ENCODE measurements at regions not wholly inside any gene's neighbourhood (a gene's known extent, or its start where the extent isn't known, plus 50 kb on each side); places are given as distances from the start of the nearest gene placed in this dataset.

DNA sequence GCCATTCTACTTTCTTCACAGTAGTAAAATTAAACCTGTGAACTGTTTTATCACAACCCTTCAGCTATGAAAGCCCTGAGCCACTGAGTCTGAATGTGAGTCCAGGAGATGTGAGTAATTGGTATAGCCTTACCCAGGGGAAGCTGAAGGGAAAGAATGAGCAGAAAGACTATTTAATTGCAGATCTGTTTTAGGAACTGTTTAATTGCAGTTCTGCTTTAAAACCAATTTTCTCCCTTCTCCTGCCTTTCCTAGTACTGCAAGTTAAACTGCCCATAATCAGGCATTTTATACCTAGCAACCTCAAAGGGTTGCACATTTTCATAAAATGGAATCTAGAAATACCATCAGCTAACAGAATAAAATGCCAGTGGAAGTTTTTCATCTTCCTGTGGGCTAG is 476.7 kb downstream of the OCA2 start:
- DNase-seq (ENCODE audit: low read depth, low spot score) = no peak

DNA sequence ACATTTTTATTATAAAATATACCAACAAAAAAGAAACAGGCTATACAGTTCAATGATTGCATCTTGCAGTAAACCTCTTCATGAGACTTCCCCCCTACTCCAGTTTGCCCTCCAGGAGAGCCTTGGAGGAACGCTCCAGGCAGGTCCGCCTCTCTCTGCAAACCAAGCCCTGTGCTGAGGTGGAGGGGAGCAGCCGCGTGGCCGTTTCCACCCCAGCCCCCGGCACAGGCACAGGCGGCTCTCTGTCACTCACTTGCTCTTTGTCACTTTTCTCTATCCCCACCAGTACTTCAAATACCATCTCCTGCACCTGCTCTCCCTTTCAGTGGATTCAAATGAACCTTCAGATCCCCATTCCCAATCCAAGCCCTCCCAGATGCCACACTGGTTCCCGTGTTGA is 479.9 kb downstream of the OCA2 start:
- no peak for DNase-seq (ENCODE audit: low read depth, low spot score)

GRCh38 chr15:27617013-27617412 is 482.1 kb downstream of the OCA2 start:
- no peak for DNase-seq (ENCODE audit: low read depth, low spot score)

GRCh38 chr15:27608248-27608647 is 490.9 kb downstream of the OCA2 start:
- DNase-seq (ENCODE audit: low read depth, low spot score) = no peak

DNA sequence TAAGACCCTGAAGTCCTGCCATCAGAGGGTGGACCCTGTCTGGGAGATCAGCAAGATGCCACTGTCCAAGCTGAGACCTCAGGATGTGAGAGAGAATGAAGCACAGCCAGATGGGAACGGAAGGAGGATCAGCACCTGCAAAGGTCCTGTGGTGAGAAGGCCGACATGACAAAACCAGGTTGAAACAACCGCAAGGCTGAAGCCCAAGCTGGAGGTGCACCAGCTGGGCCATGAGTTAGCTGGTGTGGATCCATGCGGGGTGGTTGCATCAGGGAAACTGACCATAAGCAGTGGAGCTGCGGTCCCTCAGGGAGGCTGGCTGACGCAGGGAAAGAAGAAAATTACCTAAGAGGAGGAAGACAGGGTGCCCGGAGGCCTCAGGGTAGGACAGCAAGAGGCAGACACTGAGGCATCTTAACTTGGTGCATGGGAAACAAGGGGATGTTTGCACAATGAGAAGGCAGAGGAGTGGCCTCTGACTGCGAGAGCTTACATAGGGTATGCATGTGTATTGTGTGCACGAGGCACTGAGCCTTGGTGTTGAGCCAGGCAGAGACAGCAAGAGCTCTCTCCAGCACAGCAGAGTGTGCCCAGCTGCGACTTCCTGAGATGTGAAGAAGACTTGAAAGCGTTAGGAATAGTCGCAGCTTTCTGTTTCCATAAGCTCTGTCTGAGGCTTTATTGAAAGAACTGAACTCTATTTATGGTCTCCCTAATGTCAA is 497.7 kb downstream of the OCA2 start:
- DNase-seq (ENCODE audit: low read depth, low spot score) = peak; percentile 42

GRCh38 chr15:27599034-27599433 is 500.1 kb downstream of the OCA2 start:
- no peak for DNase-seq (ENCODE audit: low read depth, low spot score)

- no peak for DNase-seq (ENCODE audit: low read depth, low spot score)
Measured at GRCh38 chr15:27598251-27599009, 500.7 kb downstream of the OCA2 start.

DNA sequence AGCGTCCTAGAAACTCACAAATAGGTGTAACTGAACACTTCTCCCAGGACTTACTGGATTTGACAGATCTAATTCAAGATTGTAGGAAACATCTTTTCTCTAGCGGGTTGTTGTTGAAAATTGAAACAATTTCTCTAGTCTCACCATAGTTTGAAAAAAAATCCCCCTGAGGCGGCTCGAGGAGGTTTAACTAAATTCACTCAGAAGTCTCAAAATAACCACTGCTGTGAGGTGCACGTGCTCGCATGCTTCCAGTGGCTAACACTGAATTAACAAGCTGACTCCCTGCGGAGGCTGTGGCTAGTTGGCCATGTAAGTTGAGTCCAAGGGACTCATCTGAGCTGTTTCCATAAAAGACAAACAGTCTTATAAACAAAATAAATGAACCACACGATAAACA is 503.9 kb downstream of the OCA2 start:
- DNase-seq (ENCODE audit: low read depth, low spot score) = no peak

DNA sequence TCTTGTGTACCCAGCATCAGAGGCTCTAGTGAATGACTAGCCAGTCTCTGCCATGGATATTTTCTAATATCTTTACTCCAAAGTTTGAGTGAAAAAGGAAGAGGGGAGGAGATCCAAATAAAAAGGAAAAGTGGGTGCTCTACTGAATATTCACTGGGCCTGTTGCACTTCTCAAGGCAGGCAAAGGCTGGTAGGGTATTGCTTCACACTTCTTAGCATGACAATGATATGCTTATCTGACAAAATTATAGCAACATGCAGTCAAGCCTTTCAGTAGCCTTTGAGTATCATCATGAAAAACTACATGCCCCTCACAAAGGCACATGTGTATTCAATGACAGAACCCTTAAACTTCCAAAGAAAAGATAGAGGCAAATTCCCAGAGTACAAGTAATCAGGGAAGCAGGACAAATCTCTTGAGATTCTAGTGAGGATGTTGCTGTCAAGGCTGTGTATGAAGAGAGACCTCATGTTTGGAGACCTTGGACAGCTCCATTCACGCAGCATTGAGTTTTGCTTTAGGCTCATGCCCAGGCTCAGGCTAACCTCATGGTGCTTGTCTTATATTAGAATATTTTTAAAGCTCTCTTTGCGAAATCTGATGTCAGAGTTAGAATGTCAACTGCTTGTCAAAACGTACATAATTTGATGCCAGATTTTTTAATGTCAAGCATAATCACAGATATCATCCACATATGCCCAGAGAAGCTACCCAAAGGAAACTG is 506.9 kb downstream of the OCA2 start:
- DNase-seq (ENCODE audit: low read depth, low spot score) = peak; percentile 60

Measured in astrocyte of the hippocampus (primary cell).